Cardiac septum (tissue), 1 donor: ENCODE measurements at regions not wholly inside any gene's neighbourhood (a gene's known extent, or its start where the extent isn't known, plus 50 kb on each side); places are given as distances from the start of the nearest gene placed in this dataset.
"Not testable (repeated sequence)": the region's sequence is repeated elsewhere in the genome, so short reads cannot be mapped to it uniquely, and the experiment has no call there.

Experiments
- DNase-seq: peaks from one replicate; pipeline ENCODE4 v3.0.0-alpha.2; 2020; ENCODE audit warnings: low spot score
- intact Hi-C: fragments of 100-400 bp; cut with DNase I; formaldehyde crosslinking; loops from one replicate; pipeline ENCODE4 v1.14.0; 2022
- donor health status: DM: no; HTN: no; CAD: no.

GRCh38 chr6:50958148-50958697 lies 139.6 kb downstream of the TFAP2B start:
- no peak for DNase-seq
- intact Hi-C loops: no loop called here

DNA sequence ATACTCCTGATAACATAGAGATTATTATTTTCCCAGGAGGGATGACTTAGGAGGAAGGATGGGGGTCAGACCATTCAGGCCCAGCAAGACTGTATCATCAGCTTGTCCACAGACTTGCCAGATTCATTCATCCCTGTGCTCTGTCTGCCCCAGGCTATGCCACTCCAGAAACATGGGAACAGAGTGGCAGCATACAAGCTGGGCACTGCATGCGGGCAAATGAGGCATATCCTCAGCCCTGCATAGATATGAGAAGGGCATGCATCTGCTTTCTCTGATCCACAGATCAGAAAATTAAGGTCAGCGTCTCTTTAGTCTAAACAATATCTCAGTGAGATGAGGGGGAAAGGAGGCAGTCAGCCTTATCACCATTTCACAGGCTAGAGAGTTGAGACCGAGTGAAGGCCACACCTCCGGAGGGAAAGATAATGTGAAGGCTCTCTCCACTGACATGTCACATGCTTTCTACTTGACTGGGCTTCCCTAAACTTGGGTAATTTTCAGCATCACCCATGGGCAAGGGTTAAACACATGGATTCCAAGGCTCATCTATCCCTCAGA lies 140.5 kb downstream of the TFAP2B start:
- no peak for DNase-seq
- intact Hi-C loops: no loop called here

- DNase-seq: no peak
- intact Hi-C loops: no loop called here
Observed at GRCh38 chr6:50961611-50962010, 142.9 kb downstream of the TFAP2B start.

DNA sequence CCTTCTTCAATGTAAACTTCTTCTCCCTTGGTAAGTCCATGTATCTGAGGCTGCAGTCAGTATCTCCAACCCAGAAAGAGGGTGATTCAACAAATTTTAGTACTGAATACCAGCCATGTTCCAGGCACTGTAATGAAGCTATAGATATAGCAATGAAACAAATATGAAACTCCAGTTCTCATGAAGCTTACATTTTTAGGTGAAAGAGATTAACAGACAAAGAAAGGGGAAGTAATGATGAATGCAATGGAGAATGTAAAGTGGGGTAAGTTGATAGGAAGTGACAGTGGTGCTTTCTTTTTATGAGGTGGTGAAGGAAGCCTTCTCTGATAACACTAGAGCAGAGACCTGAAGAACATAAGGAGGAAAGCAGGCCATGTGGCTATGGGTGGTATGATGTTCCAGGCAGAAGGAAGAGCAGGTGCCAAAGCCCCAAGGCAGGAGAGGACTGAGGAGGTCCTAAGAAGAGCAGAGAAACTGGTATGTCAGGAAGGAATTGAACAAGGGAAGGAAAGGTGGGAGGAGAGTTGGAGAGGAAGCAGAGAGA lies 143.6 kb downstream of the TFAP2B start:
- no peak for DNase-seq
- intact Hi-C loops: no loop called here

- no peak for DNase-seq
- intact Hi-C loops: no loop called here
Observed at GRCh38 chr6:50963952-50964351, 145.3 kb downstream of the TFAP2B start.

GRCh38 chr6:50965495-50965894 lies 146.8 kb downstream of the TFAP2B start:
- DNase-seq: no peak
- intact Hi-C loops: no loop called here

- no peak for DNase-seq
- intact Hi-C loops: no loop called here
Observed at GRCh38 chr6:50966532-50966931, 147.9 kb downstream of the TFAP2B start.

GRCh38 chr6:50966986-50967385 lies 148.3 kb downstream of the TFAP2B start:
- DNase-seq: no peak

GRCh38 chr6:50968246-50968645 lies 149.6 kb downstream of the TFAP2B start:
- intact Hi-C loops: not testable (repeated sequence)

More at GRCh38 chr6:50966986-50967385, 148.3 kb downstream of the TFAP2B start:
- intact Hi-C loops: no loop called here

GRCh38 chr6:50970908-50971307 lies 152.2 kb downstream of the TFAP2B start:
- intact Hi-C loops: no loop called here

More at GRCh38 chr6:50968246-50968645, 149.6 kb downstream of the TFAP2B start:
- not testable (repeated sequence) for DNase-seq

GRCh38 chr6:50973464-50973863 lies 154.8 kb downstream of the TFAP2B start:
- DNase-seq: no peak
- intact Hi-C loops: no loop called here

More at GRCh38 chr6:50970908-50971307, 152.2 kb downstream of the TFAP2B start:
- DNase-seq: no peak

- DNase-seq: no peak
- intact Hi-C loops: no loop called here
Observed at GRCh38 chr6:50974319-50974718, 155.6 kb downstream of the TFAP2B start.

DNA sequence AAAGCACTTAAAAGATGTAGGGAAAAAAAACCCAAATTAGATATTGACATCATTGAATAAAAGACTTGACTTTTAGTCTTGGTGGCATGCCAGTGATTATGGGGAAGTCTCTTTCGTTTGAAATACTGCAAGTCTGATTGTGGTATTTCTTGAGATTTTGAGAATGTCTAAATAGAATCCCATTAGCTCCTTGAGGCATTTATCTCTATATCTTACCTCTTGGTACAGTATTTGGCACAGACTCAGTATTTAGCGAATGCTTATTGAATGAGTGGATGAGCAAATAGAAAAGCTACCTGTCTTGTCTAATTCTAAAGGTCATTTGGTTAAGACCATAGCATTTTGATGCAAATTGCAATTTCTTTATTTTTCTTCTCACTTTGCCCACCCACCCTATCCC lies 156.5 kb downstream of the TFAP2B start:
- no peak for DNase-seq
- intact Hi-C loops: no loop called here

DNA sequence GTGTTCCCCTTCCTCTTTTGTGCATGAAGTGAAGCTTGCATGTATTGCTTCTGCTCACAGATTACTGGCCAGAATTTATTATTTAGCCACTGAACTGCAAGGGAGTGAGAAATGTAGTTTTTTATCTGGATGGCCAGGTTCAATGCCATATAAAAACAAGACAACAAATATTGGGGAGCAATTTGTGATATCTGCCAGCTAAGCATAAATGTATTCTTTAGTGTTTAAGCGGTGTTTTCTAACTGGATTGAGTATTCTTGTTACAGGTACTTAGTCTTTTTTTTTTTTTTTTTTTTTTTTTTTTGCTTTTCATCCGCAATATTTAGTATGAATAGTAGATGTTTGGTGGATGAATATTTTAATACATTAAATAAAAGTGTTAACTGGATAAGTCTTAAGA lies 158.2 kb downstream of the TFAP2B start:
- intact Hi-C loops: no loop called here
- no peak for DNase-seq

- no peak for DNase-seq
- intact Hi-C loops: no loop called here
Observed at GRCh38 chr6:50977796-50978195, 159.1 kb downstream of the TFAP2B start.

DNA sequence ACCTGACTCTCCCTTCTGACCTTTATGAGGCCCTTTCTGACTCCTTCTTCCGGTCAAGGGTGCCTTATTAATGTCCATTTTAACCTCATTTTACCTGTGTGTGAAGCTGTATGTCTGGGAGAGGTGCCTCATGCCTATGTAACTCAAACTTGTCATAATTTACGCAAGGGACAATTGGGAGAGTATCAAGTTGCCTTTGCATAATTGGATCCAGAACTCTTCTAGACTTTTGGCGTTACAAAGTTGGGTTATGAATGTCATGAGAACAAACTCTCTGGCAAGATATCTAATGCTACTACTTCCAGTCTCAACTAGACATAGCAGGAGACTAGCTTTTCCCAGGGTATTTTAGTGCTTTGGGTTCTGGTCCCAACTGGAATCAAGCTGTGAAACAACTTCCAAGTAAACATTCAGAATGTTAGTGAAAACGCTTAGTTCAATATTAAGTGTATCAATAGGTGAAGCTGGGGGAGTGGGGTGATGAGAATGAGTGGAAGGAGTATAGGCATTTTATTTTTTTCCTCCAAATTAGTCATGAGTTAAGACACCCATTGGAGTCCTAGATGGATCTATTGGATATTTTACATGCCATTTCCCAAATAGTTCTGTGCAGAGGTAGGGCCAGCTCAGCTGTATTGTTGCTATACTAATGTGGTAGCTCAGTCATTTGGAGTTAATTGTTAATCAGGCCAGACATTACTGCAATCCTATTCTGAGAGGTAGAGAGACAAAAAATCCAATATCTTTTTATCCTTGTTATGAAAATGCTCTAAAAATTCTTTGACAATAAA lies 159.9 kb downstream of the TFAP2B start:
- intact Hi-C loops: no loop called here
- no peak for DNase-seq

DNA sequence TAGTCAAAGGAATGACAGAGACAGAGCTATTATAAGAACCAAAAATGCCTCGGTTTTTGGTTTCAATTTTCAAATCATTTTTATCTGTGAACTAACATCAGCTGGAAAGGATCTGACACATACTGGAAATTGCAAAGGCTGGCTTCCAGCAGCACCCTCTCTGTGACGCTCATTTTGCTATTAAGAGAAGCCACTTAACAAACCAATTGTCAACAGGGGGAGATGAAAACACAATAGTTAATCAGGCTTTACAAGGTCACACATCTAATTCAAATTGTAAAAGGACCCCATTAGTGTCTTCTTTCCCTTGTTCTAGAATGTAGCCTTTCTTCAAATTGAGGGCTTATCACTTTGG lies 160.5 kb downstream of the TFAP2B start:
- intact Hi-C loops: no loop called here
- DNase-seq: no peak

- DNase-seq: no peak
- intact Hi-C loops: no loop called here
Observed at GRCh38 chr6:50984135-50984534, 165.5 kb downstream of the TFAP2B start.

GRCh38 chr6:50986319-50986718 lies 167.6 kb downstream of the TFAP2B start:
- intact Hi-C loops: no loop called here

GRCh38 chr6:50989123-50989522 lies 170.5 kb downstream of the TFAP2B start:
- DNase-seq: no peak
- intact Hi-C loops: no loop called here

More at GRCh38 chr6:50986319-50986718, 167.6 kb downstream of the TFAP2B start:
- DNase-seq: no peak
